LNCAP (cell line): ENCODE measurements at regions not wholly inside any gene's neighbourhood (a gene's known extent, or its start where the extent isn't known, plus 50 kb on each side); places are given as distances from the start of the nearest gene placed in this dataset.

Source experiments
- TF ChIP-seq, protein P1 (sequence below): fragments of 450-650 bp; IDR thresholded peaks from 2 replicates; pipeline ENCODE4 v1.5.1; 2017; ENCODE audit warnings: mild to moderate bottlenecking

DNA sequence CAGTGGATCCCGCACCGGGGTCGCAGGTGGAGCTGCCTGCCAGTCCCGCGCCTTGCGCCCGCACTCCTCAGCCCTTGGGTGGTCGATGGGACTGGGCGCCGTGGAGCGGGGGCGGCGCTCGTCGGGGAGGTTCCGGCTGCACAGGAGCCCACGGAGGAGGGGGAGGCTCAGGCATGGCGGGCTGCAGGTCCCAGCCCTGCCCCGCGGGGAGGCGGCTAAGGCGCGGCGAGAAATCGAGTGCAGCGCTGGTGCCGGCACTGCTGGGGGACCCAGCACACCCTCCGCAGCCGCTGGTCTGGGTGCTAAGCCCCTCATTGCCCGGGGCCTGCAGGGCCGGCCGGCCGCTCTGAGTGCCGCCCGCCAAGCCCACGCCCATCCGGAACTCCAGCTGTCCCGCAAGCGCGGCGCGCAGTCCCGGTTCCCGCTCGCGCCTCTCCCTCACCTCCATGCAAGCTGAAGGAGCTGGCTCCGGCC is 120.6 kb upstream of the MEF2C start:
- TF ChIP-seq, protein P1, sequence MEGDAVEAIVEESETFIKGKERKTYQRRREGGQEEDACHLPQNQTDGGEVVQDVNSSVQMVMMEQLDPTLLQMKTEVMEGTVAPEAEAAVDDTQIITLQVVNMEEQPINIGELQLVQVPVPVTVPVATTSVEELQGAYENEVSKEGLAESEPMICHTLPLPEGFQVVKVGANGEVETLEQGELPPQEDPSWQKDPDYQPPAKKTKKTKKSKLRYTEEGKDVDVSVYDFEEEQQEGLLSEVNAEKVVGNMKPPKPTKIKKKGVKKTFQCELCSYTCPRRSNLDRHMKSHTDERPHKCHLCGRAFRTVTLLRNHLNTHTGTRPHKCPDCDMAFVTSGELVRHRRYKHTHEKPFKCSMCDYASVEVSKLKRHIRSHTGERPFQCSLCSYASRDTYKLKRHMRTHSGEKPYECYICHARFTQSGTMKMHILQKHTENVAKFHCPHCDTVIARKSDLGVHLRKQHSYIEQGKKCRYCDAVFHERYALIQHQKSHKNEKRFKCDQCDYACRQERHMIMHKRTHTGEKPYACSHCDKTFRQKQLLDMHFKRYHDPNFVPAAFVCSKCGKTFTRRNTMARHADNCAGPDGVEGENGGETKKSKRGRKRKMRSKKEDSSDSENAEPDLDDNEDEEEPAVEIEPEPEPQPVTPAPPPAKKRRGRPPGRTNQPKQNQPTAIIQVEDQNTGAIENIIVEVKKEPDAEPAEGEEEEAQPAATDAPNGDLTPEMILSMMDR: no peak

GRCh38 chr5:88999853-89000252 is 116.9 kb upstream of the MEF2C start:
- TF ChIP-seq, protein P1: no peak

- TF ChIP-seq, protein P1: no peak
Measured at GRCh38 chr5:88997937-88998336, 115.0 kb upstream of the MEF2C start.

DNA sequence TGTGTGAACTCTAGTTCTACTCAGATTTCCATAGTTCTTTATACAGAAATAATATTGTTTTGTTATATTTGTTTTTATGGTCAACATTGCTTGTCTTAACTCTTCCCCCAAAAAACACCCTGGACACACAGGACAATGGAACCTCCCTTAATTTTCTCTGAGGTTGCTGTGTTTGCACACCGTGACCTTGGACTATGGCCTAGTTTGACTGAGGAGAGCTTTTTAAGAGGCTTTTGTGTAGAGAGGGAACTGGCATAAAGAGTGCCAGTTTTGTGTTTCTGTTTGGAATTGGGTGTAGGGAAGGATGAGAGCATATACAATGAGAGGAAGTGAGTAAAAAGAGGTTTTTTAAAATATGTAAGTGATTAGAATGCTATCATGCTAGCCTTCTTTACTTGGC is 101.1 kb upstream of the MEF2C start:
- TF ChIP-seq, protein P1: no peak

DNA sequence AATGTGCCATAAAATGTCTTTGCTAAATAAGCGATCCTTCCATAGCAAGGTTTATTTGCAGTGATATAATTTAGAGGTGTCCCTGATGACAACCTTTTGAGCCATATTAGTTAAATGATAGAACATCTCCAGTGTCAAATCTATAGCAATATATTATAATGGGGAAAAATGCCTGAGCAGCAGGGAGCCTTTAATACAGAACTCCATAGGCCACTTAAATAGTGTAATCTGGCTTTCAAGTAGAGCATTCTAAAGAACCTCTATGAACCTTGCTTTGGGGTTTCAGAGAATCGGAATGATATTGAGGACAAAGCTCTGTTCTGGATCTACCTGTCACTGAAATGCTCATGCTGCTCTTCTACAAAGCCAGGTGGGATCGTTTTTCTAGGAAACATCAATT is 96.7 kb upstream of the MEF2C start:
- TF ChIP-seq, protein P1: no peak

- TF ChIP-seq, protein P1: no peak
Measured at GRCh38 chr5:88979244-88979643, 96.3 kb upstream of the MEF2C start.

GRCh38 chr5:88976914-88977313 is 93.9 kb upstream of the MEF2C start:
- TF ChIP-seq, protein P1: no peak
